Activated T-cell treated with anti-CD3 and anti-CD28 coated beads, Interleukin-2, amount 50 U/mL, for 4 hours (primary cell): ENCODE measurements at regions not wholly inside any gene's neighbourhood (a gene's known extent, or its start where the extent isn't known, plus 50 kb on each side); places are given as distances from the start of the nearest gene placed in this dataset.
"Not testable (repeated sequence)": the region's sequence is repeated elsewhere in the genome, so short reads cannot be mapped to it uniquely, and the experiment has no call there.

Source experiments
- ATAC-seq, 2 donors: fragments of 200-7000 bp; cut with Tn5 transposase; one replicate each; pipeline ENCODE4 v1.10.0; 2021
- DNase-seq: peaks from one replicate; pipeline ENCODE4 v3.0.0-alpha.2; 2020
- H3K27me3 Mint-ChIP-seq: one replicate; pipeline ENCODE4 v1.8.0; 2021; ENCODE audit warnings: low read depth, mixed read lengths
- H3K36me3 Mint-ChIP-seq: one replicate; pipeline ENCODE4 v1.8.0; 2022; ENCODE audit warnings: mixed read lengths; ENCODE audit not compliant: insufficient read depth
- H3K4me1 Mint-ChIP-seq: one replicate; pipeline ENCODE4 v1.8.0; 2021; ENCODE audit warnings: low read depth, mixed read lengths
- H3K4me3 Mint-ChIP-seq: one replicate; pipeline ENCODE4 v1.8.0; 2021; ENCODE audit warnings: mild to moderate bottlenecking, moderate library complexity, mixed read lengths
- H3K9me3 Mint-ChIP-seq: one replicate; pipeline ENCODE4 v1.8.0; 2021; ENCODE audit warnings: mixed read lengths

GRCh38 chr12:131633610-131634009 lies 77.3 kb upstream of the SFSWAP start:
- not testable (repeated sequence) for H3K4me3 Mint-ChIP-seq

GRCh38 chr12:131634037-131634436 lies 76.9 kb upstream of the SFSWAP start:
- ATAC-seq (no peak), DNase-seq (no peak)
- Mint-ChIP-seq H3K4me3 (no peak overlapping the region), H3K4me1 (no peaks in the 10 kb centered on the region), H3K36me3 (no peaks in the 10 kb centered on the region), H3K9me3 (no peaks in the 10 kb centered on the region), H3K27me3 (peaks cover 6% of the 10 kb centered on the region)

More at GRCh38 chr12:131633610-131634009, 77.3 kb upstream of the SFSWAP start:
- not testable (repeated sequence) for H3K9me3 Mint-ChIP-seq, DNase-seq, H3K4me1 Mint-ChIP-seq, H3K27me3 Mint-ChIP-seq, H3K36me3 Mint-ChIP-seq, ATAC-seq

- not testable (repeated sequence) for H3K27me3 Mint-ChIP-seq, H3K9me3 Mint-ChIP-seq, DNase-seq, H3K4me1 Mint-ChIP-seq, H3K4me3 Mint-ChIP-seq, ATAC-seq, H3K36me3 Mint-ChIP-seq
These were observed 75.9 kb upstream of the SFSWAP start for GRCh38 chr12:131635012-131635411.

- Mint-ChIP-seq H3K36me3 (no peaks in the 10 kb centered on the region), H3K4me3 (no peak overlapping the region), H3K4me1 (no peaks in the 10 kb centered on the region), H3K27me3 (peaks cover 10% of the 10 kb centered on the region), H3K9me3 (no peaks in the 10 kb centered on the region)
- DNase-seq (no peak), ATAC-seq (no peak)
These were observed 75.3 kb upstream of the SFSWAP start for GRCh38 chr12:131635491-131636122.

GRCh38 chr12:131636266-131636665 lies 74.6 kb upstream of the SFSWAP start:
- H3K4me3 Mint-ChIP-seq: no peak overlapping the region
- no peaks in the 10 kb centered on the region for H3K36me3 Mint-ChIP-seq
- DNase-seq: no peak
- H3K9me3 Mint-ChIP-seq: no peaks in the 10 kb centered on the region
- no peaks in the 10 kb centered on the region for H3K4me1 Mint-ChIP-seq
- H3K27me3 Mint-ChIP-seq: peaks cover 10% of the 10 kb centered on the region
- no peak for ATAC-seq

GRCh38 chr12:131636940-131637750 lies 73.7 kb upstream of the SFSWAP start:
- Mint-ChIP-seq H3K4me1 (no peaks in the 10 kb centered on the region), H3K36me3 (no peaks in the 10 kb centered on the region), H3K4me3 (no peak overlapping the region), H3K9me3 (no peaks in the 10 kb centered on the region), H3K27me3 (peaks cover 10% of the 10 kb centered on the region)
- no peak for DNase-seq
- ATAC-seq: no peak

GRCh38 chr12:131637986-131638385 lies 72.9 kb upstream of the SFSWAP start:
- no peak for DNase-seq
- ATAC-seq: no peak
- Mint-ChIP-seq H3K36me3 (no peaks in the 10 kb centered on the region), H3K4me1 (no peaks in the 10 kb centered on the region), H3K4me3 (no peak overlapping the region), H3K9me3 (no peaks in the 10 kb centered on the region), H3K27me3 (peaks cover 11% of the 10 kb centered on the region)

GRCh38 chr12:131639270-131639940 lies 71.5 kb upstream of the SFSWAP start:
- no peak overlapping the region for H3K4me3 Mint-ChIP-seq
- H3K27me3 Mint-ChIP-seq: peaks cover 15% of the 10 kb centered on the region
- no peak for ATAC-seq
- no peaks in the 10 kb centered on the region for H3K4me1 Mint-ChIP-seq
- no peaks in the 10 kb centered on the region for H3K36me3 Mint-ChIP-seq
- H3K9me3 Mint-ChIP-seq: no peaks in the 10 kb centered on the region
- DNase-seq: no peak

- no peak for DNase-seq
- H3K9me3 Mint-ChIP-seq: no peaks in the 10 kb centered on the region
- peaks cover 14% of the 10 kb centered on the region for H3K27me3 Mint-ChIP-seq
- no peak for ATAC-seq
- no peaks in the 10 kb centered on the region for H3K4me1 Mint-ChIP-seq
- no peak overlapping the region for H3K4me3 Mint-ChIP-seq
- no peaks in the 10 kb centered on the region for H3K36me3 Mint-ChIP-seq
These were observed 70.4 kb upstream of the SFSWAP start for GRCh38 chr12:131640525-131640924.

GRCh38 chr12:131641315-131641714 lies 69.6 kb upstream of the SFSWAP start:
- Mint-ChIP-seq H3K9me3 (no peaks in the 10 kb centered on the region), H3K4me1 (no peaks in the 10 kb centered on the region), H3K36me3 (no peaks in the 10 kb centered on the region), H3K27me3 (peaks cover 15% of the 10 kb centered on the region), H3K4me3 (no peak overlapping the region)
- ATAC-seq (no peak), DNase-seq (no peak)

GRCh38 chr12:131642101-131642540 lies 68.8 kb upstream of the SFSWAP start:
- Mint-ChIP-seq H3K4me3 (no peak overlapping the region), H3K4me1 (no peaks in the 10 kb centered on the region), H3K36me3 (no peaks in the 10 kb centered on the region), H3K27me3 (peaks cover 15% of the 10 kb centered on the region), H3K9me3 (no peaks in the 10 kb centered on the region)
- ATAC-seq (peak in 1 of 2 donors; percentile 38), DNase-seq (no peak)

- no peak overlapping the region for H3K4me3 Mint-ChIP-seq
- no peak for DNase-seq
- no peaks in the 10 kb centered on the region for H3K9me3 Mint-ChIP-seq
These were observed 68.1 kb upstream of the SFSWAP start for GRCh38 chr12:131642771-131643170.

GRCh38 chr12:131643631-131644452 lies 67.0 kb upstream of the SFSWAP start:
- no peak for ATAC-seq
- H3K9me3 Mint-ChIP-seq: no peaks in the 10 kb centered on the region
- no peak overlapping the region for H3K4me3 Mint-ChIP-seq
- no peaks in the 10 kb centered on the region for H3K4me1 Mint-ChIP-seq
- DNase-seq: no peak
- peaks cover 16% of the 10 kb centered on the region for H3K27me3 Mint-ChIP-seq
- no peaks in the 10 kb centered on the region for H3K36me3 Mint-ChIP-seq

More at GRCh38 chr12:131642771-131643170, 68.1 kb upstream of the SFSWAP start:
- H3K27me3 Mint-ChIP-seq: peaks cover 17% of the 10 kb centered on the region
- no peaks in the 10 kb centered on the region for H3K4me1 Mint-ChIP-seq
- H3K36me3 Mint-ChIP-seq: no peaks in the 10 kb centered on the region
- ATAC-seq: no peak

- H3K9me3 Mint-ChIP-seq: no peaks in the 10 kb centered on the region
- H3K36me3 Mint-ChIP-seq: no peaks in the 10 kb centered on the region
- no peaks in the 10 kb centered on the region for H3K4me1 Mint-ChIP-seq
- ATAC-seq (no peak), DNase-seq (no peak)
- H3K27me3 Mint-ChIP-seq: peaks cover 16% of the 10 kb centered on the region
- H3K4me3 Mint-ChIP-seq: no peak overlapping the region
These were observed 66.4 kb upstream of the SFSWAP start for GRCh38 chr12:131644481-131644880.
